H1 (cell line): ENCODE measurements at regions not wholly inside any gene's neighbourhood (a gene's known extent, or its start where the extent isn't known, plus 50 kb on each side); places are given as distances from the start of the nearest gene placed in this dataset.

Source experiments
- CTCF ChIA-PET: fragments of 300-600 bp; sonication (Branson Sonifier 250); formaldehyde crosslinking; loops from one replicate; lab custom pipeline; 2021; ENCODE audit not compliant: partially characterized antibody; lab: Charles Lee
- POLR2A ChIA-PET: fragments of 300-600 bp; sonication (Branson Sonifier 250); formaldehyde crosslinking; loops from one replicate; lab custom pipeline; 2021; ENCODE audit warnings: inconsistent platforms; ENCODE audit not compliant: partially characterized antibody; lab: Charles Lee
- DNase-seq, 2 experiments: peaks; one replicate each; pipeline versions ENCODE4 v3.0.0 to v3.0.0-alpha.2; 2010 to 2022; ENCODE audit warnings: low spot score in 2 of 2, low read depth in 1 of 2, mixed read lengths in 1 of 2
- FAIRE-seq: peaks from 2 replicates; lab custom pipeline; 2011; peaks lifted over from hg19 to GRCh38; lab: Jason Lieb, UNC
- H2AFZ ChIP-seq: 2 replicates; pipeline ENCODE4 v1.8.1; 2012; ENCODE audit warnings: low read length, inconsistent platforms
- H2AK5ac ChIP-seq: 2 replicates; pipeline ENCODE4 v1.6.1; 2013; ENCODE audit warnings: low read depth, low read length
- H2BK120ac ChIP-seq: replicated peaks from 2 replicates; pipeline ENCODE3; 2013; ENCODE audit warnings: low read depth, low read length, inconsistent platforms
- H2BK12ac ChIP-seq: 2 replicates; pipeline ENCODE4 v1.6.1; 2013; ENCODE audit warnings: low read depth, low read length
- H2BK15ac ChIP-seq: 2 replicates; pipeline ENCODE4 v1.6.1; 2013; ENCODE audit warnings: low read length
- H2BK20ac ChIP-seq: 2 replicates; pipeline ENCODE4 v1.6.1; 2013; ENCODE audit warnings: low read length
- H2BK5ac ChIP-seq: 2 replicates; pipeline ENCODE4 v1.6.1; 2013; ENCODE audit warnings: low read depth, low read length
- H3K14ac ChIP-seq: 2 replicates; pipeline ENCODE4 v1.6.1; 2013; ENCODE audit warnings: inconsistent platforms; ENCODE audit not compliant: insufficient read length
- H3K18ac ChIP-seq: 2 replicates; pipeline ENCODE4 v1.6.1; 2013; ENCODE audit warnings: low read length; ENCODE audit errors: extremely low read depth
- H3K23ac ChIP-seq: 2 replicates; pipeline ENCODE4 v1.6.1; 2013; ENCODE audit warnings: inconsistent platforms; ENCODE audit not compliant: insufficient read length
- H3K23me2 ChIP-seq: 2 replicates; pipeline ENCODE4 v1.6.1; 2013; ENCODE audit warnings: low read depth, low read length
- H3K27ac ChIP-seq: 2 replicates; pipeline ENCODE4 v1.6.1; 2011; ENCODE audit warnings: low read depth, low read length, inconsistent platforms
- H3K27me3 ChIP-seq, 4 experiments: replicated peaks in 1 of 4; 1 replicate in 1 of 4; 2 replicates in 3 of 4; pipeline versions ENCODE4 v1.6.1 to v1.8.1; 2011 to 2013; ENCODE audit warnings: low read length in 3 of 4, mild to moderate bottlenecking in 3 of 4, inconsistent platforms in 2 of 4, mixed read lengths in 2 of 4, moderate library complexity in 1 of 4; ENCODE audit not compliant: control insufficient read depth in 3 of 4, insufficient read depth in 3 of 4; ENCODE audit errors: extremely low read depth in 1 of 4
- H3K36me3 ChIP-seq, 4 experiments: 2 replicates each; pipeline versions ENCODE4 v1.6.1 to v1.8.1; 2011 to 2013; ENCODE audit warnings: mild to moderate bottlenecking in 4 of 4, low read length in 3 of 4, moderate library complexity in 2 of 4, control low read depth in 1 of 4, inconsistent platforms in 1 of 4; ENCODE audit not compliant: insufficient read depth in 4 of 4, control insufficient read depth in 2 of 4
- H3K4ac ChIP-seq: replicated peaks from 2 replicates; pipeline ENCODE3; 2013; ENCODE audit warnings: low read length, low read depth, mixed read lengths, inconsistent platforms; ENCODE audit not compliant: insufficient read length
- H3K4me1 ChIP-seq, 4 experiments: replicated peaks in 1 of 4; 1 replicate in 1 of 4; 2 replicates in 3 of 4; pipeline versions ENCODE4 v1.6.1 to v1.8.1; 2011 to 2013; ENCODE audit warnings: low read length in 3 of 4, inconsistent platforms in 2 of 4, mixed read lengths in 1 of 4; ENCODE audit not compliant: insufficient read depth in 4 of 4, control insufficient read depth in 3 of 4
- H3K4me2 ChIP-seq, 2 experiments: 2 replicates each; pipeline versions ENCODE4 v1.6.1 to v1.8.1; 2011 to 2013; ENCODE audit warnings: low read depth in 2 of 2, low read length in 2 of 2, control low read depth in 1 of 2, inconsistent platforms in 1 of 2, mild to moderate bottlenecking in 1 of 2; ENCODE audit not compliant: insufficient read depth in 1 of 2
- H3K4me3 ChIP-seq, 4 experiments: fragments of 200-600, 300-600 bp in 1 of 4; sonication (generic), shearing (Covaris generic), sonication (Bioruptor Twin) in 1 of 4; 2 replicates each; pipeline versions ENCODE4 v1.5.1 to v1.8.1; 2011 to 2016; ENCODE audit warnings: low read length in 4 of 4, low read depth in 3 of 4, control low read depth in 2 of 4, inconsistent platforms in 2 of 4, mild to moderate bottlenecking in 2 of 4, mixed read lengths in 1 of 4, moderate library complexity in 1 of 4; ENCODE audit not compliant: insufficient read depth in 2 of 4; ENCODE audit errors: extremely low read depth in 1 of 4
- H3K56ac ChIP-seq: replicated peaks from 2 replicates; pipeline ENCODE3; 2013; ENCODE audit warnings: low read depth, mild to moderate bottlenecking, mixed read lengths, low read length, inconsistent platforms; ENCODE audit not compliant: insufficient read length
- H3K79me1 ChIP-seq: 2 replicates; pipeline ENCODE4 v1.6.1; 2013; ENCODE audit warnings: low read depth, low read length, control low read depth
- H3K79me2 ChIP-seq, 2 experiments: 2 replicates each; pipeline versions ENCODE4 v1.6.1 to v1.8.1; 2012 to 2013; ENCODE audit warnings: low read length in 2 of 2, mild to moderate bottlenecking in 2 of 2, inconsistent platforms in 1 of 2; ENCODE audit not compliant: insufficient read depth in 2 of 2, control insufficient read depth in 1 of 2
- H3K9ac ChIP-seq, 4 experiments: replicated peaks in 1 of 4; 1 replicate in 1 of 4; 2 replicates in 3 of 4; pipeline versions ENCODE4 v1.6.1 to v1.8.1; 2011 to 2013; ENCODE audit warnings: low read depth in 3 of 4, low read length in 3 of 4, control low read depth in 2 of 4, mild to moderate bottlenecking in 2 of 4, moderate library complexity in 2 of 4, inconsistent platforms in 1 of 4; ENCODE audit errors: extremely low read depth in 1 of 4
- H3K9me3 ChIP-seq, 2 experiments: 2 replicates each; pipeline versions ENCODE4 v1.6.1 to v1.8.1; 2012 to 2013; ENCODE audit warnings: mild to moderate bottlenecking in 2 of 2, moderate library complexity in 2 of 2, control low read depth in 1 of 2, inconsistent platforms in 1 of 2, low read depth in 1 of 2, low read length in 1 of 2, mixed read lengths in 1 of 2; ENCODE audit not compliant: insufficient read depth in 2 of 2
- H4K20me1 ChIP-seq, 2 experiments: replicated peaks in 1 of 2; 2 replicates each; pipeline versions ENCODE3 to v1.8.1; 2011 to 2013; ENCODE audit warnings: inconsistent platforms in 2 of 2, low read length in 2 of 2, mild to moderate bottlenecking in 1 of 2; ENCODE audit not compliant: insufficient read depth in 2 of 2, control insufficient read depth in 1 of 2
- H4K5ac ChIP-seq: 2 replicates; pipeline ENCODE4 v1.6.1; 2013; ENCODE audit warnings: low read length, low read depth, mixed read lengths, inconsistent platforms; ENCODE audit not compliant: insufficient read length
- H4K8ac ChIP-seq: 2 replicates; pipeline ENCODE4 v1.8.0; 2013; ENCODE audit warnings: mild to moderate bottlenecking, moderate library complexity, low read length, inconsistent platforms; ENCODE audit not compliant: insufficient read depth; ENCODE audit errors: extremely low read depth
- H4K91ac ChIP-seq: replicated peaks from 2 replicates; pipeline ENCODE3; 2013; ENCODE audit warnings: low read length, mixed read lengths, inconsistent platforms; ENCODE audit not compliant: insufficient read length
- ATF3 ChIP-seq: IDR thresholded peaks from 2 replicates; pipeline ENCODE4 v1.6.1; 2011; ENCODE audit warnings: low read depth, mild to moderate bottlenecking, low read length; ENCODE audit not compliant: insufficient read depth
- CTBP2 ChIP-seq: IDR thresholded peaks from 2 replicates; pipeline ENCODE4 v1.7.0; 2011; ENCODE audit warnings: borderline replicate concordance, mild to moderate bottlenecking, moderate library complexity, mixed read lengths, low read length; ENCODE audit not compliant: insufficient read depth, insufficient read length
- EGR1 ChIP-seq: IDR thresholded peaks from 2 replicates; pipeline ENCODE4 v1.6.1; 2011; ENCODE audit warnings: low read depth, low read length, borderline replicate concordance
- MAX ChIP-seq: IDR thresholded peaks from 2 replicates; pipeline ENCODE4 v1.6.1; 2012; ENCODE audit warnings: inconsistent platforms
- POU5F1 ChIP-seq: IDR thresholded peaks from 2 replicates; pipeline ENCODE4 v1.6.1; 2011; ENCODE audit warnings: low read depth, mild to moderate bottlenecking, low read length, moderate library complexity
- SP4 ChIP-seq: IDR thresholded peaks from 2 replicates; pipeline ENCODE4 v1.6.1; 2012; ENCODE audit warnings: low read length, inconsistent platforms
- WGBS, 2 experiments: shearing (Covaris generic) in 1 of 2; methylation state at CpG; one replicate each; pipeline versions ENCODE4 v1.1.6 to v1.1.7; 2013 to 2015; ENCODE audit warnings: low lambda C conversion rate in 2 of 2, mixed read lengths in 2 of 2, inconsistent platforms in 1 of 2, low coverage in 1 of 2, missing lambda C conversion rate in 1 of 2; ENCODE audit not compliant: insufficient replicate concordance in 2 of 2, insufficient coverage in 1 of 2, insufficient read length in 1 of 2; ENCODE audit errors: extremely low coverage in 1 of 2, missing lambda C conversion rate in 1 of 2; 5-methylcytosine and 5-hydroxymethylcytosine counted together

- Histone ChIP-seq H3K9me3 (no peaks in the 10 kb centered on the region; a peak in 1 of 4 replicates), H3K4ac (no peak overlapping the region), H3K4me3 (no peak overlapping the region), H3K4me2 (no peak overlapping the region), H3K23ac (no peak overlapping the region), H4K91ac (no peak overlapping the region), H3K4me1 (no peaks in the 10 kb centered on the region; a peak in 1 of 7 replicates), H3K27ac (no peak overlapping the region), H3K14ac (no peak overlapping the region), H2AFZ (no peak overlapping the region), H2BK20ac (no peak overlapping the region), H4K5ac (no peak overlapping the region), H2BK5ac (no peak overlapping the region), H2BK15ac (no peak overlapping the region), H2BK120ac (no peak overlapping the region), H3K56ac (no peak overlapping the region), H3K79me1 (no peaks in the 10 kb centered on the region), H3K79me2 (no peaks in the 10 kb centered on the region), H3K23me2 (no peaks in the 10 kb centered on the region), H3K9ac (no peak overlapping the region), H2BK12ac (no peak overlapping the region), H3K27me3 (no peaks in the 10 kb centered on the region), H4K20me1 (no peaks in the 10 kb centered on the region), H3K36me3 (no peaks in the 10 kb centered on the region), H2AK5ac (no peak overlapping the region), H3K18ac (no peak overlapping the region), H4K8ac (no peak overlapping the region)
- no peak for DNase-seq
- WGBS, 2 experiments: 87% methylated on average over 8 of the region's 8 CpGs; no CpG with 5 or more reads in 1 of the 2 experiments
- ChIA-PET POLR2A (no interaction called here), CTCF (interaction anchor here (0.9 to 4.1 kb wide), 5 partner anchors 10 to 171 kb away, joined by 3 to 23 read pairs (median 3); no protein-coding TSS in a partner anchor)
- no peak for FAIRE-seq
- TF ChIP-seq EGR1 (no peak), POU5F1 (no peak), ATF3 (no peak), SP4 (no peak), MAX (no peak), CTBP2 (no peak)
Measured at GRCh38 chr3:139121513-139122220, 77.0 kb upstream of the PRR23C start.
